SU-DHL-6 (cell line): ENCODE measurements at regions not wholly inside any gene's neighbourhood (a gene's known extent, or its start where the extent isn't known, plus 50 kb on each side); places are given as distances from the start of the nearest gene placed in this dataset.

ENCODE experiments used
- EZH2phosphoT487 ChIP-seq: fragments of 200-600 bp; sonication (generic), shearing (Covaris generic); conservative IDR thresholded peaks from 2 replicates; pipeline ENCODE4 v1.6.1; 2018; ENCODE audit warnings: mild to moderate bottlenecking, antibody characterized with exemption, low read length, moderate library complexity, mixed read lengths
- TF ChIP-seq, protein P1 (sequence below): fragments of 200-600 bp; sonication (generic); IDR thresholded peaks from one replicate; pipeline ENCODE4 v1.5.1; 2017; ENCODE audit warnings: antibody characterized with exemption, mild to moderate bottlenecking, low read length, moderate library complexity; ENCODE audit not compliant: insufficient read depth, poor library complexity, severe bottlenecking

GRCh38 chr11:23497040-23497439, 636.8 kb upstream of the CCDC179 start:
- TF ChIP-seq, protein P1, sequence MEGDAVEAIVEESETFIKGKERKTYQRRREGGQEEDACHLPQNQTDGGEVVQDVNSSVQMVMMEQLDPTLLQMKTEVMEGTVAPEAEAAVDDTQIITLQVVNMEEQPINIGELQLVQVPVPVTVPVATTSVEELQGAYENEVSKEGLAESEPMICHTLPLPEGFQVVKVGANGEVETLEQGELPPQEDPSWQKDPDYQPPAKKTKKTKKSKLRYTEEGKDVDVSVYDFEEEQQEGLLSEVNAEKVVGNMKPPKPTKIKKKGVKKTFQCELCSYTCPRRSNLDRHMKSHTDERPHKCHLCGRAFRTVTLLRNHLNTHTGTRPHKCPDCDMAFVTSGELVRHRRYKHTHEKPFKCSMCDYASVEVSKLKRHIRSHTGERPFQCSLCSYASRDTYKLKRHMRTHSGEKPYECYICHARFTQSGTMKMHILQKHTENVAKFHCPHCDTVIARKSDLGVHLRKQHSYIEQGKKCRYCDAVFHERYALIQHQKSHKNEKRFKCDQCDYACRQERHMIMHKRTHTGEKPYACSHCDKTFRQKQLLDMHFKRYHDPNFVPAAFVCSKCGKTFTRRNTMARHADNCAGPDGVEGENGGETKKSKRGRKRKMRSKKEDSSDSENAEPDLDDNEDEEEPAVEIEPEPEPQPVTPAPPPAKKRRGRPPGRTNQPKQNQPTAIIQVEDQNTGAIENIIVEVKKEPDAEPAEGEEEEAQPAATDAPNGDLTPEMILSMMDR: no peak
- no peak for TF ChIP-seq EZH2phosphoT487
